Transverse colon (tissue), 4 donors: ENCODE measurements at regions not wholly inside any gene's neighbourhood (a gene's known extent, or its start where the extent isn't known, plus 50 kb on each side); places are given as distances from the start of the nearest gene placed in this dataset.

Experiments used
- DNase-seq: peaks from one replicate; pipeline ENCODE4 v3.0.0-alpha.2; 2019
- H3K27ac ChIP-seq, 4 donors: fragments of 200-600 bp; sonication (generic); 2 replicates each; pipeline ENCODE4 v1.5.1; 2016 to 2018; ENCODE audit warnings: inconsistent platforms in 4 of 4
- H3K27me3 ChIP-seq: fragments of 200-600 bp; sonication (generic); 2 replicates; pipeline ENCODE4 v1.5.1; 2017; ENCODE audit warnings: inconsistent platforms
- H3K36me3 ChIP-seq, 4 donors: fragments of 200-600 bp; sonication (generic); 2 replicates each; pipeline ENCODE4 v1.5.1; 2017 to 2019; ENCODE audit warnings: inconsistent platforms in 4 of 4
- H3K4me1 ChIP-seq, 4 donors: fragments of 200-600 bp; sonication (generic); 2 replicates each; pipeline ENCODE4 v1.5.1; 2017 to 2020; ENCODE audit warnings: inconsistent platforms in 4 of 4
- H3K4me3 ChIP-seq, 4 donors: fragments of 200-600 bp; sonication (generic); 1 replicate in 1 of 4; 2 replicates in 3 of 4; pipeline versions ENCODE4 v1.5.1 to v1.6.1; 2017 to 2019; ENCODE audit warnings: inconsistent platforms in 4 of 4
- H3K9me3 ChIP-seq, 2 donors: fragments of 200-600 bp; sonication (generic); 2 replicates each; pipeline ENCODE4 v1.5.1; 2017 to 2019; ENCODE audit warnings: inconsistent platforms in 2 of 2
- CTCF ChIP-seq, 5 experiments: fragments of 200-600 bp in 3 of 5; fragments of 450-650 bp in 2 of 5; sonication (generic) in 3 of 5; IDR thresholded peaks; 1 replicate in 2 of 5; 2 replicates in 3 of 5; pipeline ENCODE4 v1.5.1; 2016 to 2017; ENCODE audit warnings: antibody characterized with exemption in 5 of 5, inconsistent platforms in 3 of 5, mild to moderate bottlenecking in 2 of 5, moderate library complexity in 1 of 5
- EP300 ChIP-seq: sonication (generic); formaldehyde crosslinking; IDR thresholded peaks from one replicate; pipeline ENCODE4 v1.6.1; 2017; ENCODE audit warnings: antibody characterized with exemption, low read depth
- POLR2A ChIP-seq: fragments of 450-650 bp; IDR thresholded peaks from one replicate; pipeline ENCODE4 v1.6.1; 2016; ENCODE audit warnings: antibody characterized with exemption, mild to moderate bottlenecking, moderate library complexity
- POLR2AphosphoS5 ChIP-seq, 3 donors: sonication (generic); formaldehyde crosslinking; IDR thresholded peaks; one replicate each; pipeline ENCODE4 v1.6.1; 2016; ENCODE audit warnings: antibody characterized with exemption in 3 of 3
- WGBS, 2 donors: methylation state at CpG; one replicate each; pipeline ENCODE4 v1.1.5; 2018; ENCODE audit warnings: low coverage in 1 of 2; 5-methylcytosine and 5-hydroxymethylcytosine counted together
- in situ Hi-C, 4 donors: fragments of 200-750 bp; cut with MboI; loops; one replicate each; pipeline versions ENCODE4 v1.15.0 to v1.15.1; 2017; ENCODE audit warnings: low sequenced_read_pairs in 3 of 4, low pct_ligation_motif_present in 1 of 4, low pct_unique_long_range_greater_than_20kb in 1 of 4
- intact Hi-C: fragments of 100-400 bp; cut with DNase I; formaldehyde crosslinking; loops from one replicate; pipeline ENCODE4 v1.15.1; 2023; ENCODE audit warnings: low total_unique reads

GRCh38 chr14:94884616-94885230, 114.8 kb upstream of the GSC start:
- no peaks in the 10 kb centered on the region for H3K36me3 ChIP-seq
- peaks cover 0 to 6% (median 2%) of the 10 kb centered on the region in 4 donors for H3K4me1 ChIP-seq
- TF ChIP-seq CTCF (IDR thresholded peaks at IDR 0.05) (no peak), EP300 (no peak), POLR2AphosphoS5 (IDR thresholded peaks at IDR 0.05) (no peak), POLR2A (no peak)
- 83% methylated on average over 19 of the region's 19 CpGs; no CpG with 5 or more reads in 1 of the 2 donors for WGBS, 2 donors
- H3K4me3 ChIP-seq, result no peak overlapping the region
- no peak for DNase-seq
- H3K27ac ChIP-seq, result no peak overlapping the region
- in situ Hi-C loops, result no loop called here
- no peaks in the 10 kb centered on the region for H3K9me3 ChIP-seq
- intact Hi-C loops, result no loop called here
- H3K27me3 ChIP-seq, result no peaks in the 10 kb centered on the region

- Histone ChIP-seq H3K27me3 (no peaks in the 10 kb centered on the region), H3K27ac (no peak overlapping the region), H3K4me3 (no peak overlapping the region), H3K4me1 (no peaks in the 10 kb centered on the region), H3K9me3 (no peaks in the 10 kb centered on the region), H3K36me3 (no peaks in the 10 kb centered on the region)
- intact Hi-C loops (no loop called here), in situ Hi-C loops (no loop called here)
- TF ChIP-seq POLR2AphosphoS5 (IDR thresholded peaks at IDR 0.05), result no peak
- TF ChIP-seq POLR2A, result no peak
- no peak for TF ChIP-seq EP300
- TF ChIP-seq CTCF (IDR thresholded peaks at IDR 0.05), result no peak
- DNase-seq, result no peak
- 84% methylated on average over 3 of the region's 3 CpGs; no CpG with 5 or more reads in 1 of the 2 donors for WGBS, 2 donors
Measured at GRCh38 chr14:94882401-94882800, 112.5 kb upstream of the GSC start.

GRCh38 chr14:94880876-94881275, 111.0 kb upstream of the GSC start:
- H3K27ac ChIP-seq, result no peak overlapping the region
- TF ChIP-seq EP300 (no peak), CTCF (IDR thresholded peaks at IDR 0.05) (no peak), POLR2A (no peak), POLR2AphosphoS5 (IDR thresholded peaks at IDR 0.05) (no peak)
- in situ Hi-C loops, result no loop called here
- DNase-seq, result no peak
- WGBS, 2 donors, result 90 to 97% methylated on average over 7 to 11 of the region's 11 CpGs
- intact Hi-C loops, result no loop called here
- H3K4me3 ChIP-seq, result no peak overlapping the region
- H3K27me3 ChIP-seq, result no peaks in the 10 kb centered on the region
- no peaks in the 10 kb centered on the region for H3K4me1 ChIP-seq
- no peaks in the 10 kb centered on the region for H3K9me3 ChIP-seq
- no peaks in the 10 kb centered on the region for H3K36me3 ChIP-seq

- Histone ChIP-seq H3K27me3 (no peaks in the 10 kb centered on the region), H3K4me3 (no peak overlapping the region), H3K4me1 (no peaks in the 10 kb centered on the region), H3K9me3 (no peaks in the 10 kb centered on the region), H3K27ac (no peak overlapping the region), H3K36me3 (no peaks in the 10 kb centered on the region)
- in situ Hi-C loops, result no loop called here
- intact Hi-C loops, result no loop called here
- no peak for DNase-seq
- WGBS, 2 donors, result 90 to 95% methylated on average over 4 to 5 of the region's 5 CpGs
- no peak for TF ChIP-seq CTCF (IDR thresholded peaks at IDR 0.05)
- TF ChIP-seq POLR2A, result no peak
- TF ChIP-seq EP300, result no peak
- no peak for TF ChIP-seq POLR2AphosphoS5 (IDR thresholded peaks at IDR 0.05)
Measured at GRCh38 chr14:94880106-94880505, 110.2 kb upstream of the GSC start.
